NCI-H2107 treated with DMSO at 0.1 percent for 48 hours (cell line): ENCODE measurements at regions not wholly inside any gene's neighbourhood (a gene's known extent, or its start where the extent isn't known, plus 50 kb on each side); places are given as distances from the start of the nearest gene placed in this dataset.

Source experiments
- DNase-seq: peaks from one replicate; lab custom pipeline; 2025; ENCODE audit not compliant: unreplicated experiment; lab: John Stamatoyannopoulos, UW

DNA sequence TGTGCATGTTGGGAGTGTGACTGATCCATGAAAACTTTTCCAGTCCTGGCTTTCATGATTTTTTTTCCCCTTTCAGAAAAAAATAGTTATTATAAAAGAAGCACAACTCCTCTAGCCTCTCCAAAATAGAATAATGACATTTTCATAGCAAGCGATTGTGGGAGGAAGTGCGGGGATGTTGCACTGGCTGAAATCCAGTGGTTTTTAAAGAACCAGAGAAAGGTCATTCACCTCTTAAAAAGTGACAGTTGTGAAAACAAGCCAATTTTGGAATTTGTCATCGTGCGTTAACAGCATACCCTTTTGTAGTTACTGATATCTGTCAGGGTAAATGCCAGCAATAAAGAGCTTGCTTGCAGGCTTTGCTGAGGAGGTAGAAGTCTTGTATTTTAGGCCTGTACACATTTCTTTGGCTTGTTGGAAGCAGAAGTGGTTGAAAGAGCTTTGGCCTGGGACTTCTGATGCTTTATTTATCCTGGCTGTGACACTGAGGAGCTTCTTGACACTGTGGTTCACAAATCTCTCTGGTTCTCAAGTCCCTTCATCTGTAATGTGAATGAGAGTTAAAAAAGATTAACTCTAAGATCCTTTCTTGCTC lies 545.9 kb downstream of the REEP3 start:
- DNase-seq = no peak

- no peak for DNase-seq
Observed at GRCh38 chr10:64067859-64068258, 546.7 kb downstream of the REEP3 start.

GRCh38 chr10:64070241-64070640 lies 549.0 kb downstream of the REEP3 start:
- no peak for DNase-seq

- no peak for DNase-seq
Observed at GRCh38 chr10:64071218-64071617, 550.0 kb downstream of the REEP3 start.

- no peak for DNase-seq
Observed at GRCh38 chr10:64075604-64076003, 554.4 kb downstream of the REEP3 start.

DNA sequence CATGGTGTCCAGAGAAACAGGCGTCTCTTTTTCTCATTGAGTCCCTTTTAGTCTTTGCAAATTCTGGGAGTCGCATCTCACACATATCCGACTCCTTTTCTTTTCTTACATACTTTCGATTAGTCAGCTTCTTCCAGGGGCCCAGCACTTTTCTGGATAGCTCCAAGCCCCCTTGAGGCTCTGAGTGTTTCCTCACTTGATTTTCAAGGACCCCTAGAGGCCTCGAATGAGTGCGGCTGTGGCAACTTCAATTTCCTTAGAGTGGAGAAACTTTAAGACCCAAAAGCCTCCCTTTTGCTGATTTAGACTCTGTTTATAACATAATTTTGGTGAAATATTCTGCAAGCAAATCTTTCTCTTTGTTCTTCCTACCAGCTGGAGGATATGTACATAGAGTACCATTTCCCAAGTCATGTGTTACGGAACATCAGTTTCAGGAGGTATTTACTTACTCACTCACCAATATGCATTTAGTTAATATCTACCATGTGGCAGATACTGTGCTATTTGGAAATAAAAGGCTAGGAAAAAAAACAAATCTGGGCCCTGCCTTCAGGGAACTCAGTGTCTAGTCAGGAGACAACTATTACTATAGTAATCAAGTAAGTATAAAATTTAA lies 555.2 kb downstream of the REEP3 start:
- DNase-seq = no peak

GRCh38 chr10:64079341-64079740 lies 558.1 kb downstream of the REEP3 start:
- DNase-seq = no peak

DNA sequence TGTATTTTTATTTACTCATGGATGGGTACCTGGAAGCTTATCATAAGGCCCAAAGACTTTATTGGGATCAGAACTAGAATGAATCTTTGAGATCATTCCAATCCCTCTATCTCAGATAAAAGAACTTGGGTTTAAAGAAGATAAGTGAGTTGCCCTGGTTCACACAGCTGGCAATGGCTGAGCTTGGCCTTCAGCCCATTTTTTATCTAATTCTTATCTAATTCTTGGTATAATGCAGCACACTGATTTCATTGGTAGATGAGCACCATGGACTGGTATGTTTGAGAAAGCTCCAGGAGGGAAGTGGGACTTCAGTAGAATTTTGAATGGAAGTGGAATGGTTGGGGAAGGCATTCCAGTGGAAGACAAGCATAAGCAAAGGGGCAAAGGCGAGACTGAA lies 558.9 kb downstream of the REEP3 start:
- no peak for DNase-seq

DNA sequence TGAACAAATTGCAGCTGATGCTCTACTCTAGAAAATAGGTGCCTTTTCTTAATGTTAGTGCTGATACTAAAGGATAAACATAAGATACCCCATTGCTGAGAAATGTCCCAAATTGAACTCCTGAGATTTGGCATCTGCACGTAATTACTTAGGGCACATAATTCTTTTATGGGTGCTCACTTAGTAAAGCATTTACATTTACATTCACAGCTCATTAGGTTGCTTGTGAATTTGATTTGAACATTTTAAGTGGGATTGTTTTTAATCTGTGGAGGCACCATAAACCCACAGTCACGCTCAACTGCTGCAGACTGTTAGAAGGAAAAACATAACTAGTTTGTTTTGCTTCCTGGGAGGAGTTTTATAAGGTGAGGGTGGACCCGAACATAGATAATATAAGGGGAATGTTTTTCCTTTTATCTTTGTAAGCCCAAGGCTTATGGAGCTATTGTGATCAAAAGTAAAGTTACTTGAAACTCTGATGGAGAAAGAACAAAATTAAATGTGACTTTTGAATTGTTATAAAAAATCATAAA lies 560.8 kb downstream of the REEP3 start:
- DNase-seq = no peak

DNA sequence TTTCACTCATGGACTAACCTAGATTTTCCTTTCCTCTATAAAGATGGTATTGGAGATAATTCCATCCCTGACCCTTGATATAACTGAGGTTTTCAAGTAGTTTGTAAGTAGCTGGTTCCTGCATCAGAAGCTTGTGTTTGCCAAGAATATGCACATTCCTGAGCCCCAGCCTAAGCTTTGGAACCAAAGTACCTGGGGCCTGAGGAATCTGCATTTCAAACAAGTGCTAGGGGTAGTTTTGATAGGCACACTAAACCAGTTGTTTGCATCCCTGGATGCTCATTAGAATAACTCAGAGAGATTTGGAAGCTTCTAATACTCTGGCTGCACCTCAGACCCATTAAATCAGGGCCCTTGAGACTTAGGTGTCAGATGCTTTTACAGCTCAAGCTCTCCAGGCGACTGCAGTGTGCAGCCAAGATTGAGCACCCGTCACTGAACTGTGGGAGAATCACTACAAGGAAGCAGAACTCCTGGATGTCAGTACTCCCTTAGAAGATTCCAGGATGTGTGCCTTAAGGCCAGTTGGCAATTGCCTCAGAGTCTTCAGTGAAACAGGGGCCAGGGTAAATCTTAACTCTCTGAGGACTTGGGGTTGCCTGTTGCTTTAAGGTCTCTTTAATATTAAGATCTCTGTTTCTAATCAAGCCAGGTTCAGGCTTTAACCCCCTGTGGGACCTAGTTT lies 565.0 kb downstream of the REEP3 start:
- DNase-seq = no peak

- DNase-seq = no peak
Observed at GRCh38 chr10:64089648-64090047, 568.4 kb downstream of the REEP3 start.

DNA sequence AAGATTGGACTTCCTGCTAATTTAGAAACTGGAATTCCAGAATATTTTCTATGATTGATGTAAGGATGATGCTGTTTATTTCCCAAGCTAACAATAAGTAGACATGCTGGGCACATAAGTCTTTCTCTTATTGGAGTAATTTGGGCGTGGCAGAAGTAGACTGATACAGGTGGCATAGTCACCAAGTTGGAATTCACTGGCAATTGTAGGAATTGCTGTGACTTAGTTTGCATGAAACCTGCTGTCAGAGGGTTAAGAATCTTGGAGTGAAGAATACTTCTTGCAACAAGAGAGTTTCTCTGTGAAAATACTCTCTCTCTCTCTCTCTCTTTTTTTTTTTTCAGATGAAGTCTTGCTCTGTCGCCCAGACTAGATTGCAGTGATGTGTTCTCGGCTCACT lies 569.7 kb downstream of the REEP3 start:
- DNase-seq = no peak

DNA sequence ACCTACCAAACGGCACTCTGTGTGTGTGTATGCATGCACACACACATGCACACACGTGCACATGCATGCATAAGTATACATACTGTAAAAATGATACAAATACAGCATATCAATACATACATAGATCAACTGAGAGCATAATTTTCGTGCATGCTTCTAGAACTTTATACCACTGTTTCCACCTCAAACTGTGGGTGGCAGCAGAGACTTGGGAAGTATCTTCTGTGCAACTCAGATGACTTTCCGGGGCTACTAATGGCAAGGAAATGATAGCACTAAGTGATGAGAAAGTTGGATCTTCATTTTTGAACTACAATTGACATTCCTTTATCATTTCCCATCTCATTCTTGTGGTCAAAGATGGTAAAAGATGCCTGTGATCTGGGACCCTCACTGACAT lies 570.7 kb downstream of the REEP3 start:
- no peak for DNase-seq

- no peak for DNase-seq
Observed at GRCh38 chr10:64093304-64093703, 572.1 kb downstream of the REEP3 start.

- DNase-seq = no peak
Observed at GRCh38 chr10:64093946-64094535, 572.8 kb downstream of the REEP3 start.

GRCh38 chr10:64096941-64097340 lies 575.7 kb downstream of the REEP3 start:
- no peak for DNase-seq

DNA sequence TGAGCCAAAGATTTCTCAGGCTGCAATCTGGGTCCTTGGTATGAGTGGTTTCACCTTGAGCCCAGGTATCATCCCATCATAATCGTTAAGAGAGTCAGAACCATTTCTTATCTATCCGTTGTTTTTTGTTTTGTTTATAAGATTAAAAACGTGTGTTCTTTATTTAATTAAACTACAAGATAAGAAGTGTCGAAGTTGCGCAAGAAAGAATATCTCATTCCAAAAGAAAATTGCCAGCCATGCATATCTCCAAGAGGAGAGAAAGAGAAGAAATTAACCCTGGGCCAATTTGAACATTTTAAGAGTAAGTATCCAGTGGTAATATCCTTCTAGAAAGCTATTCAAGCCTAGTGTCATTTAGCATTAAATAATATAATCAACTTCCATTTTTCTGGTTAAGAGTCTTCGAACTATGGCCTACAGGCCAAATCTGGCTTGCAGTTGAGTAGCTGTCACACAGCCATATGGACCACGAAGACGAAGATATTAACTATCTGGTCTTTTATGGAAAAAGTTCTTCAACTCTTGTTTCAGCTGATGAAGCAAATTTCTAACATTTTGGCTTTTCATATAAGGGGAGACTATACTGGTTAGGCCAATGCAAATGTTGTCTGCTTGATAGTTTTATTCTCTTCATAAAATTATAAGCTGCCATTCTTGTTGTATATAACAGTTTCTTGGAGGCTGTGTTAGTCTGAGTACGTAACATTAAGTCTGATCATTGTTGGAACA lies 576.4 kb downstream of the REEP3 start:
- no peak for DNase-seq

DNA sequence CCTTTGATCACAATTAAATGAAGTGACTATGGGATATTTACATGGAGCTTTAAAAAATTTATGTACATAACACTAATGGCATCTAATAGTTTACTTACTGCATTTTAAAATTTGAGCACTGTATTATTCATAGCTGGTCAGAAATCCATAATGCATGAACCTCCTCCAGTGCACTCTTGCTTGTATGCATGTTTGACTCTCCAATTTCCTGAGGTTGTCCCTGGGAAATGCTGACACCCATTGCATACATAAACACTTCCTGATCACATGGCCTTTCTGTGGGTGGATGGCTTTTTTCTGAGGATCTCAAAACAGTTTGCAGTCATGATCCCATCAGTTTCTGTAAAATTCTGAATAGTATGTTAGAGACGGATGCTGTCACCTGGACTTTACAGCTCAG lies 577.8 kb downstream of the REEP3 start:
- DNase-seq = no peak

- no peak for DNase-seq
Observed at GRCh38 chr10:64101606-64102263, 580.5 kb downstream of the REEP3 start.

DNA sequence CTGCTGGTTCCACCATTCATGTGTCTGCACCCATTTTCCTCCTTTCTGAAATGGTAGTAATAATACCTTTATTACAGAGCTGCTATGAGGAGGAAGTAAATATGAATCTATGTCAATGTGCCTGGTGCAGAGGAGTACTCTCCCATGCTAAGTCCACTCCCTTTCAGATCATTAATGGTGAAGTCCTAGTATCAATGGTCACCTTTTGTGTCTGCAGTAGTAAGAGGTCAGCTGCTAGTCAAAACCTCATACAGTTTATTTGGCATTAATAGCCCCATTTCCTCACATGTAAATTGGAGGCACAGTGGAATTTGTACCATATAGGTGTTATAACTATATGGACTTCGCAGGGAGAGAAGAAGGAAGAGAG lies 581.0 kb downstream of the REEP3 start:
- no peak for DNase-seq

DNA sequence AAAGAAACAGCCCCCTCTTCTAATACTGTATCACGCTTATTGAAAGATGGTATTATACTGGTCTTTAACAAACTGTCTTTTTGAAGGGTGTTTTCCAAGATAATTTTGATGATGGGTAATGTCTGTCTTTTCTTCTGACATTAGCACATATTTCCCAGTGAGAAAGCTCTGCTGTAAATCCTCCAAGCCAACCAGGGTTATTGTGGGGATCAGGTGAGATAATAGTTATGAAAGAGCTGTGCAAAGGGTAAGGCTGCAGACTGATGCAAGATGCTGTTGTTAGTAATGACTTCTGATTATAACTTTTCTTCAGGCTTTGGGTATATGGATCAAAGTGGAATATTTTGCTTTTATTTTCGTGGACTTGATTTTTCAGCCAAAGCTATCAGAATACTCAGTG lies 581.7 kb downstream of the REEP3 start:
- no peak for DNase-seq
